HEK293 (cell line): ENCODE measurements at regions not wholly inside any gene's neighbourhood (a gene's known extent, or its start where the extent isn't known, plus 50 kb on each side); places are given as distances from the start of the nearest gene placed in this dataset.

Experiments used
- CTCF ChIA-PET: fragments of 350-600 bp; formaldehyde crosslinking; extraction: SDS; loops from one replicate; lab custom pipeline; 2021; ENCODE audit warnings: antibody characterized with exemption; lab: Yijun Ruan, JAX
- POLR2A ChIA-PET: fragments of 300-600 bp; formaldehyde crosslinking; extraction: SDS; loops from one replicate; lab custom pipeline; 2020; ENCODE audit warnings: antibody characterized with exemption, inconsistent platforms; lab: Yijun Ruan, JAX
- H3K27ac ChIP-seq: fragments of 200-500 bp; sonication (Bioruptor generic); 2 replicates; pipeline ENCODE4 v1.5.1; 2014; ENCODE audit warnings: low read depth, low read length, control low read depth, inconsistent platforms; ENCODE audit errors: extremely low read depth
- H3K36me3 ChIP-seq, 2 experiments: fragments of 200-500 bp in 1 of 2; sonication (Bioruptor generic) in 1 of 2; 1 replicate in 1 of 2; 2 replicates in 1 of 2; pipeline ENCODE4 v1.5.1; 2014 to 2017; ENCODE audit warnings: inconsistent platforms in 2 of 2, low read length in 2 of 2; ENCODE audit not compliant: control insufficient read depth in 2 of 2, insufficient read depth in 1 of 2
- H3K4me1 ChIP-seq: fragments of 200-500 bp; sonication (Bioruptor generic); 2 replicates; pipeline ENCODE4 v1.5.1; 2014; ENCODE audit warnings: mild to moderate bottlenecking, low read length, inconsistent platforms; ENCODE audit not compliant: control insufficient read depth, insufficient read depth
- H3K4me3 ChIP-seq: 2 replicates; pipeline ENCODE4 v1.5.1; 2011; ENCODE audit warnings: low read depth, mild to moderate bottlenecking, control low read depth, low read length, moderate library complexity
- H3K9me3 ChIP-seq: fragments of 200-500 bp; sonication (Bioruptor generic); 2 replicates; pipeline ENCODE4 v1.5.1; 2014; ENCODE audit warnings: low read depth, low read length, inconsistent platforms; ENCODE audit not compliant: control insufficient read depth, insufficient read depth
- HOXC10 ChIP-seq: sonication (generic); formaldehyde crosslinking; IDR thresholded peaks from 2 replicates; pipeline ENCODE4 v1.8.1; 2023; ENCODE audit warnings: mild to moderate bottlenecking, missing genetic modification reagents
- KLF7 ChIP-seq: fragments of 450-650 bp; formaldehyde crosslinking; IDR thresholded peaks from 2 replicates; pipeline ENCODE4 v1.5.1; 2016; ENCODE audit warnings: missing biosample characterization, missing genetic modification characterization, borderline replicate concordance
- MYNN ChIP-seq: fragments of 450-650 bp; formaldehyde crosslinking; IDR thresholded peaks from 2 replicates; pipeline ENCODE4 v1.5.1; 2016; ENCODE audit warnings: missing biosample characterization, missing genetic modification characterization, borderline replicate concordance
- TRIM28 ChIP-seq: IDR thresholded peaks from 2 replicates; pipeline ENCODE4 v1.6.1; 2011; ENCODE audit warnings: low read length, control low read depth, borderline replicate concordance
- TSHZ1 ChIP-seq: fragments of 450-650 bp; formaldehyde crosslinking; IDR thresholded peaks from 2 replicates; pipeline ENCODE4 v1.5.1; 2016; ENCODE audit warnings: missing biosample characterization, missing genetic modification characterization, borderline replicate concordance
- ZNF133 ChIP-seq: fragments of 450-650 bp; formaldehyde crosslinking; IDR thresholded peaks from 2 replicates; pipeline ENCODE4 v1.5.1; 2016; ENCODE audit warnings: missing biosample characterization, missing genetic modification characterization
- ZNF140 ChIP-seq: fragments of 450-650 bp; formaldehyde crosslinking; IDR thresholded peaks from 2 replicates; pipeline ENCODE4 v1.5.1; 2016; ENCODE audit warnings: missing biosample characterization, missing genetic modification characterization
- ZNF175 ChIP-seq: fragments of 450-650 bp; formaldehyde crosslinking; IDR thresholded peaks from 2 replicates; pipeline ENCODE4 v1.5.1; 2016; ENCODE audit warnings: missing biosample characterization, missing genetic modification characterization
- ZNF280C ChIP-seq: fragments of 450-650 bp; formaldehyde crosslinking; IDR thresholded peaks from 2 replicates; pipeline ENCODE4 v1.5.1; 2016; ENCODE audit warnings: missing biosample characterization, missing genetic modification characterization
- ZNF513 ChIP-seq: fragments of 450-650 bp; IDR thresholded peaks from 2 replicates; pipeline ENCODE4 v1.5.1; 2018; ENCODE audit warnings: missing biosample characterization, missing genetic modification characterization
- ZNF530 ChIP-seq: fragments of 450-650 bp; formaldehyde crosslinking; IDR thresholded peaks from 2 replicates; pipeline ENCODE4 v1.5.1; 2016; ENCODE audit warnings: low read depth, missing biosample characterization, missing genetic modification characterization
- ZNF571 ChIP-seq: fragments of 450-650 bp; formaldehyde crosslinking; IDR thresholded peaks from 2 replicates; pipeline ENCODE4 v1.5.0; 2017; ENCODE audit warnings: missing biosample characterization, missing genetic modification characterization
- ZNF623 ChIP-seq: fragments of 450-650 bp; formaldehyde crosslinking; IDR thresholded peaks from 2 replicates; pipeline ENCODE4 v1.5.1; 2016; ENCODE audit warnings: missing biosample characterization, missing genetic modification characterization
- ZNF626 ChIP-seq: fragments of 450-650 bp; sonication (Bioruptor Pico); formaldehyde crosslinking; IDR thresholded peaks from 2 replicates; pipeline ENCODE4 v1.5.1; 2018; ENCODE audit warnings: missing biosample characterization, missing genetic modification characterization, inconsistent platforms
- ZNF792 ChIP-seq: fragments of 450-650 bp; formaldehyde crosslinking; IDR thresholded peaks from 2 replicates; pipeline ENCODE4 v1.5.1; 2016; ENCODE audit warnings: missing biosample characterization, missing genetic modification characterization
- TF ChIP-seq, protein P1 (sequence below): fragments of 450-650 bp; formaldehyde crosslinking; IDR thresholded peaks from 2 replicates; pipeline ENCODE4 v1.5.1; 2016; ENCODE audit warnings: missing biosample characterization, missing genetic modification characterization
- TF ChIP-seq, protein P2 (sequence below): fragments of 450-650 bp; formaldehyde crosslinking; conservative IDR thresholded peaks from 2 replicates; pipeline ENCODE4 v1.5.1; 2016; ENCODE audit warnings: low read depth, missing biosample characterization, missing genetic modification characterization

DNA sequence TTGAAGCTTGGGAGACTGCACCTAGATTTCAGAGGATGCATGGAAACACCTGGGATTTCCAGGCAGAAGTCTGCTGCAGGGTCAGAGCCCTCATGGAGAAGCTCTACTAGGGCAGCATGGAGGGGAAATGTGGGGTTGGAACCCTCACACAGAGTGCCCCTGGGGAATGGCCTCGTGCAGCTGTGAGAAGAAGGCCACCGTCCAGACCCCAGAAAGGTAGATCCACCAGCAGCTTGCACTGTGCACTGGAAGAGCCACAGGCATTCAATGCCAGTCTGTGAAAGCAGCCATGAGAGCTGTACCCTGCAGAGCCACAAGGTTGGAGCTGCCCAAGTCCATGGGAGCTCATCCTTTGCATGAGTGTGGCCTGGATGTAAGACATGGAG lies 285.3 kb upstream of the FAM174A start:
- TF ChIP-seq ZNF280C (tag by site-specific recombination) (no peak), TRIM28 (no peak), ZNF513 (tag by site-specific recombination) (no peak), ZNF571 (tag by site-specific recombination) (no peak), HOXC10 (no peak), ZNF792 (tag by site-specific recombination) (no peak), ZNF140 (no peak), ZNF133 (tag by site-specific recombination) (no peak), MYNN (tag by site-specific recombination) (no peak), ZNF175 (tag by site-specific recombination) (no peak), KLF7 (tag by site-specific recombination) (no peak), TSHZ1 (tag by site-specific recombination) (no peak), ZNF530 (tag by site-specific recombination) (no peak), ZNF623 (tag by site-specific recombination) (no peak), ZNF626 (no peak)
- TF ChIP-seq, protein P1, sequence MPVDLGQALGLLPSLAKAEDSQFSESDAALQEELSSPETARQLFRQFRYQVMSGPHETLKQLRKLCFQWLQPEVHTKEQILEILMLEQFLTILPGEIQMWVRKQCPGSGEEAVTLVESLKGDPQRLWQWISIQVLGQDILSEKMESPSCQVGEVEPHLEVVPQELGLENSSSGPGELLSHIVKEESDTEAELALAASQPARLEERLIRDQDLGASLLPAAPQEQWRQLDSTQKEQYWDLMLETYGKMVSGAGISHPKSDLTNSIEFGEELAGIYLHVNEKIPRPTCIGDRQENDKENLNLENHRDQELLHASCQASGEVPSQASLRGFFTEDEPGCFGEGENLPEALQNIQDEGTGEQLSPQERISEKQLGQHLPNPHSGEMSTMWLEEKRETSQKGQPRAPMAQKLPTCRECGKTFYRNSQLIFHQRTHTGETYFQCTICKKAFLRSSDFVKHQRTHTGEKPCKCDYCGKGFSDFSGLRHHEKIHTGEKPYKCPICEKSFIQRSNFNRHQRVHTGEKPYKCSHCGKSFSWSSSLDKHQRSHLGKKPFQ (tag by site-specific recombination) = no peak
- TF ChIP-seq, protein P2, sequence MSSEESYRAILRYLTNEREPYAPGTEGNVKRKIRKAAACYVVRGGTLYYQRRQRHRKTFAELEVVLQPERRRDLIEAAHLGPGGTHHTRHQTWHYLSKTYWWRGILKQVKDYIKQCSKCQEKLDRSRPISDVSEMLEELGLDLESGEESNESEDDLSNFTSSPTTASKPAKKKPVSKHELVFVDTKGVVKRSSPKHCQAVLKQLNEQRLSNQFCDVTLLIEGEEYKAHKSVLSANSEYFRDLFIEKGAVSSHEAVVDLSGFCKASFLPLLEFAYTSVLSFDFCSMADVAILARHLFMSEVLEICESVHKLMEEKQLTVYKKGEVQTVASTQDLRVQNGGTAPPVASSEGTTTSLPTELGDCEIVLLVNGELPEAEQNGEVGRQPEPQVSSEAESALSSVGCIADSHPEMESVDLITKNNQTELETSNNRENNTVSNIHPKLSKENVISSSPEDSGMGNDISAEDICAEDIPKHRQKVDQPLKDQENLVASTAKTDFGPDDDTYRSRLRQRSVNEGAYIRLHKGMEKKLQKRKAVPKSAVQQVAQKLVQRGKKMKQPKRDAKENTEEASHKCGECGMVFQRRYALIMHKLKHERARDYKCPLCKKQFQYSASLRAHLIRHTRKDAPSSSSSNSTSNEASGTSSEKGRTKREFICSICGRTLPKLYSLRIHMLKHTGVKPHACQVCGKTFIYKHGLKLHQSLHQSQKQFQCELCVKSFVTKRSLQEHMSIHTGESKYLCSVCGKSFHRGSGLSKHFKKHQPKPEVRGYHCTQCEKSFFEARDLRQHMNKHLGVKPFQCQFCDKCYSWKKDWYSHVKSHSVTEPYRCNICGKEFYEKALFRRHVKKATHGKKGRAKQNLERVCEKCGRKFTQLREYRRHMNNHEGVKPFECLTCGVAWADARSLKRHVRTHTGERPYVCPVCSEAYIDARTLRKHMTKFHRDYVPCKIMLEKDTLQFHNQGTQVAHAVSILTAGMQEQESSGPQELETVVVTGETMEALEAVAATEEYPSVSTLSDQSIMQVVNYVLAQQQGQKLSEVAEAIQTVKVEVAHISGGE (tag by site-specific recombination) = no peak
- Histone ChIP-seq H3K9me3 (no peaks in the 10 kb centered on the region), H3K4me3 (no peak overlapping the region), H3K36me3 (no peaks in the 10 kb centered on the region), H3K27ac (no peak overlapping the region), H3K4me1 (no peaks in the 10 kb centered on the region)
- POLR2A ChIA-PET = no interaction called here
- CTCF ChIA-PET = no interaction called here
